ENCODE measurements at regions not wholly inside any gene's neighbourhood (a gene's known extent, or its start where the extent isn't known, plus 50 kb on each side); places are given as distances from the start of the nearest gene placed in this dataset.

DNA sequence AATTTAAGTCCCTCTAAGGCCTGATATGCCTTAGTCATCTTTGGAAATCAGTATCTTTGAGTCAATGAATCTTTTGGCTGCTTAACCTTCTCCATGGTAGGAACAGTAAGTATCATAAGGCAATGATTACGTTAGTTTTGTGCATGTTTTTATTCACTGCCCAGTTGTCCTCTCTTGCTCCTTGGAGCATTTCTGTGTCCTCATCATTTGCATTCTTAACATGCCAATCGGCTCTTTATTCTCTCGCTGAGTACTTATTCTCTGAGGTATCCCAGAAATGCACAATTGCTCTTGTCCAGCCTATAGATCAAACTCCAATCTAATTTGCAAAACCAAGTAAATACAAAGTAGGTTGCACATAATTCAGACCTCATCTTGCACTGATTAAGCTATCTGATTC is 405.0 kb upstream of the IL12A start:
- no peak for TF ChIP-seq RNF2 (IDR thresholded peaks at IDR 0.05)
- TF ChIP-seq SREBF2 (CRISPR knock-in tag; IDR thresholded peaks at IDR 0.05): no peak
- TF ChIP-seq, protein P1, sequence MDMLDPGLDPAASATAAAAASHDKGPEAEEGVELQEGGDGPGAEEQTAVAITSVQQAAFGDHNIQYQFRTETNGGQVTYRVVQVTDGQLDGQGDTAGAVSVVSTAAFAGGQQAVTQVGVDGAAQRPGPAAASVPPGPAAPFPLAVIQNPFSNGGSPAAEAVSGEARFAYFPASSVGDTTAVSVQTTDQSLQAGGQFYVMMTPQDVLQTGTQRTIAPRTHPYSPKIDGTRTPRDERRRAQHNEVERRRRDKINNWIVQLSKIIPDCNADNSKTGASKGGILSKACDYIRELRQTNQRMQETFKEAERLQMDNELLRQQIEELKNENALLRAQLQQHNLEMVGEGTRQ (CRISPR knock-in tag; IDR thresholded peaks at IDR 0.05): no peak
- no peak for TF ChIP-seq POLR2AphosphoS5 (IDR thresholded peaks at IDR 0.05; ENCODE audit: control insufficient read depth, insufficient read depth, low read depth, low read length)
- TF ChIP-seq SP2 (IDR thresholded peaks at IDR 0.05; ENCODE audit: extremely low read depth, low read depth, low read length, poor library complexity, severe bottlenecking): no peak
- TF ChIP-seq, protein P2, sequence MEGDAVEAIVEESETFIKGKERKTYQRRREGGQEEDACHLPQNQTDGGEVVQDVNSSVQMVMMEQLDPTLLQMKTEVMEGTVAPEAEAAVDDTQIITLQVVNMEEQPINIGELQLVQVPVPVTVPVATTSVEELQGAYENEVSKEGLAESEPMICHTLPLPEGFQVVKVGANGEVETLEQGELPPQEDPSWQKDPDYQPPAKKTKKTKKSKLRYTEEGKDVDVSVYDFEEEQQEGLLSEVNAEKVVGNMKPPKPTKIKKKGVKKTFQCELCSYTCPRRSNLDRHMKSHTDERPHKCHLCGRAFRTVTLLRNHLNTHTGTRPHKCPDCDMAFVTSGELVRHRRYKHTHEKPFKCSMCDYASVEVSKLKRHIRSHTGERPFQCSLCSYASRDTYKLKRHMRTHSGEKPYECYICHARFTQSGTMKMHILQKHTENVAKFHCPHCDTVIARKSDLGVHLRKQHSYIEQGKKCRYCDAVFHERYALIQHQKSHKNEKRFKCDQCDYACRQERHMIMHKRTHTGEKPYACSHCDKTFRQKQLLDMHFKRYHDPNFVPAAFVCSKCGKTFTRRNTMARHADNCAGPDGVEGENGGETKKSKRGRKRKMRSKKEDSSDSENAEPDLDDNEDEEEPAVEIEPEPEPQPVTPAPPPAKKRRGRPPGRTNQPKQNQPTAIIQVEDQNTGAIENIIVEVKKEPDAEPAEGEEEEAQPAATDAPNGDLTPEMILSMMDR (IDR thresholded peaks at IDR 0.05 in 2 of 3, conservative IDR thresholded peaks at IDR 0.05 in 1 of 3; ENCODE audit: insufficient read depth in 2 of 3, low read depth in 1 of 3, low read length in 3 of 3): no peak
- no peak for TF ChIP-seq ZNF124 (CRISPR knock-in tag; IDR thresholded peaks at IDR 0.05)
